GM18870 (cell line): ENCODE measurements at regions not wholly inside any gene's neighbourhood (a gene's known extent, or its start where the extent isn't known, plus 50 kb on each side); places are given as distances from the start of the nearest gene placed in this dataset.
"Not testable (repeated sequence)": the region's sequence is repeated elsewhere in the genome, so short reads cannot be mapped to it uniquely, and the experiment has no call there.

Experiments used
- ATAC-seq: cut with Tn5 transposase; IDR thresholded peaks from one replicate; pipeline ENCODE4 v1.9.1; 2021; ENCODE audit warnings: moderate library complexity; ENCODE audit not compliant: unreplicated experiment

DNA sequence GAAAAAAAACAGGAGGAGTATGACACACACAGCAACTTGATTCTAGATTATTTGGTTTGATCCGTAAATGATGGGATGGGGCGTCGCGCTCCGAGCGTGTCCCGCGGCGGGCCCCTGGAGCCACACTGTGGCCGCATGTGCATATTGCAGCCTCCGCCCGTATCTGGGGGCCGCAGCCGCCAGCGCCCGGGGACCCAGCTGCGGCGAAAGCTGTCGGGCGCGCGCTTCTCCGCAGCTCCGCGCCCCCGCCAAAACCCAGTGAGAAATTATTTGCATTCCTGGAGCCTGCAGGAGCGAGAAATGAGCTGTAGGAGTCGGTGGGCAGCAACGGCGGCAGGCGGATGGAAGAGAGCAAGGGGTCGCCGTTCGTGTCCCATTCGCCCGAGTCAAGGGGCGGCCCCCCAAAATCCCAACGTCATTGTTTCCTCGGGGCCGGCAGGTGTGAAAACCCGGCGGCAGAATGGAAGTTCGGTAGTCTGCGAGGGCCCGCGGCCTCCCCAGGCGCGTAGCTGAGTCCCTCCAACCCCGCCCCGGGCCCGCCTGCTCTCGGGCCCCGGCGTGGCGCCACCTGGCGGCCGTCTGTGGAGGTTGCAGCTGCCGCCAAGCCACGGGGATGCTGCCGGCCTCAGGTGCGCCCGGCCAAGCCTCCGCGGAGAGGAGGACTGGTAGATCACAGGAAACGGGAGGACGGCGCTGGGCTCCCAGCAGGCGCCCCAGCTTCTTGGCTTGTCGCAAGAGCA lies 86.8 kb downstream of the FAM72B start:
- peak; percentile 67 for ATAC-seq

DNA sequence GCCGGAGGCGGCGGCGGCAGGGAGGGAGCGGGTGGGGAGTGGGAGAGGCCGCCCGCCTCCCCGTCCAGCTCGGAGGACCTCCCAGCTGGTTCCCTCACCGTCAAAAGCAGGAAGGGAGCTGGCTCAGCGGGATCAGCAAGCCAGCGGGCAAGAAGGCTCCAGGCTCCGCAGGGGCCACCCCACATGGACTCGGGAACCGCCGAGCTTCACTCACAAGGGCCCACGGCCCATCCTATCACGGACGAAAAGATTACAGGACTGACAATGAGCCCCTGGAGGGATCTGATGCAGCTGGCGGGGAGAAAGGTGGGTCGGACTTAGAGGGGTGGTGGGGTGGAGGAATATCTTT lies 86.3 kb downstream of the FAM72B start:
- peak; percentile 11 for ATAC-seq

DNA sequence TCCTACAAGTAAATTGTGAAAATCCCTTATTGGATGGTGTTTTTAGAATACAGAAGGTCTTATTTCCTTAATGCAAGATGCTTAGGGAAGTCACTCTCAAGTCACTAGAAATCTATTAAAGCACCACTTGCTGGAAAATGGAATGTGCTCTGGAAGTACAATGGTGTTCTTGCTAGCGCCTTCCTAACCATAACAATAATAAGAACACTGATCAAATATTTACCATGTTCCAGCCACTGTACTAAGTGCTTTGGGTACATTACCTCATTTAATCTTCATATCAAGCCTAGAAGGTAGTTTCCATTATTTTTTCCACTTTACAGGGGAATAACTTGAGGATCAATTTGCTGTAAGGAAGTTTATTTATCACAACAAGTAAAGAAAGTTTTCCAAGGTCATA lies 75.1 kb downstream of the FAM72B start:
- not testable (repeated sequence) for ATAC-seq

DNA sequence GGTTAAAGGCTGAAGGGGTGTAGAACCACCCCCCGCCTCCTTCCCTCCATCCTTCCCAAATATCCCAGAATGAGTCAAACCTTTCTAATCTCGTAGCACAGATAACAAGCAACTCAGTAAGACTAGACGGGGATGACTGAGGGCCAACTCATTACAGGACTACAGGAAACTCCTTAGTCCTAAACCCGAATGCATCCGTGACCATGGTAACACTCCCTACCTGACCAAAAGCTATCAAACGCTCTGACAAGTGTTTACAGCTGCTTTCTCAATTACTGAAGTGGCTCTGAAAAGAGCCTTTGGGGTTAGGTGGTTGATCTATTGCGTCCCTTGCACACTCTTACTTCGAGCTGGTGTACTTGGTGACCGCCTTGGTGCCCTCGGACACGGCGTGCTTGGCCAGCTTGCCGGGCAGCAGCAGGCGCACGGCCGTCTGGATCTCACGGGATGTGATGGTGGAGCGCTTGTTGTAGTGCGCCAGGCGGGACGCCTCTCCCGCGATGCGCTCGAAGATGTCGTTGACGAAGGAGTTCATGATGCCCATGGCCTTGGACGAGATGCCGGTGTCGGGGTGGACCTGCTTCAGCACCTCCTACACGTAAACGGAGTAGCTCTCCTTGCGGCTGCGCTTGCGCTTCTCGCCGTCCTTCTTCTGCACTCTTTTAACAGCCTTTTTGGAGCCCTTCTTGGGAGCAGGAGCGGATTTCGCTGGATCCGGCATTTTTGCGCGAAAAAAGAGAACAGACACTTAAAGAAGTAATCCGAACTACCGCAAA lies 67.4 kb downstream of the FAM72B start:
- not testable (repeated sequence) for ATAC-seq

DNA sequence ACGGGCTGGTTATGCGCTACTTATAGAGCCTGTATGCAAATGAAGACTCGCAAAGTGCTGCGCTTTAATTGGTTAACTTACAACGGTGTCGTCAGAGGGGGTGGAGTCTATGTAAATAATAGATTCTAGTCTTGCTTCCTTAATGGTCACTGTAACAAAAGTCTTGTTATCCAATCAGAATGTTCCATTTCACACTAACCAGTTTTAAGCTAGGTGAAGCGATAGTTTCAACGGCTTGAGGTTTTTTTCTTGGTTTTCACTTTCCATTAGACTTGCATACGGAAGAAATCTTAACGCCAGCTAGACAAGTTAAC lies 66.9 kb downstream of the FAM72B start:
- not testable (repeated sequence) for ATAC-seq

DNA sequence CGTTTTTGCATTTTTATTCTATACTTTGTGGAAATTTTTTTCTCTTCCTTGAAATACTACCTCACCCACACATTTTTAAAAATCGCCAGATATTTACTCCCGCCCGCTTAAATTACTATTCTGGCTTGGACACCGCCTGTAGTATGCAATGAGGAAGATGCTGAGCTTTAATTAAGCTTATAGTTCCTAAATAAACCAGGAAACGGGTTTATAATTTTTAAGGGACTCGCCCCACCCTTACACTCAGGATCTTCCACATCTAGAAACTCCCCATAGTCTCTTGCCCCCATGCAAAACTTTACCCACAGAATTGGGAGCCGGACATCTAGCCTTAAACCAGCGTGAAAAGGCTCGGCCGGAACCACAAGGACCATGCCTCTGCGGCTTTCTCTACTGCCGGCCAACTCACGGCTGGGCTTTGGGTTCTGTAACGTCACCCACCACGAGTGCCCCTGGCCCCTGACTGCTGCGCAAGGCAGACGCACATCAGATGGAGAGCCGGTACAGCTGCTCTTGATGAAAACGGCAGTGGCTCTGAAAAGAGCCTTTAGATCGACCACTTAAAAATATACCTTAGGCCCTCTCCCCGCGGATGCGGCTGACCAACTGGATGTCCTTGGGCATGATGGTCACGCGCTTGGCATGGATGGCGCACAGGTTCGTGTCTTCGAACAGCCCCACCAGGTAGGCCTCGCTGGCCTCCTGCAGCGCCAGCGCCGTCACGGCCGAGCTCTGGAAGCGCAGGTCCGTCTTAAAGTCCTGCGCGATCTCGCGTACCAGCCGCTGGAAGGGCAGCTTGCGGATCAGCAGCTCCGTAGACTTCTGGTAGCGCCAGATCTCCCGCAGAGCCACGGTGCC lies 66.3 kb downstream of the FAM72B start:
- ATAC-seq: not testable (repeated sequence)
